HepG2 (cell line): ENCODE measurements at regions not wholly inside any gene's neighbourhood (a gene's known extent, or its start where the extent isn't known, plus 50 kb on each side); places are given as distances from the start of the nearest gene placed in this dataset.

Source experiments
- CEBPB ChIP-seq: IDR thresholded peaks from 2 replicates; pipeline ENCODE4 v1.6.1; 2011; ENCODE audit warnings: low read depth, low read length, improper control_type of control experiment, borderline replicate concordance
- DRAP1 ChIP-seq: IDR thresholded peaks from 2 replicates; pipeline ENCODE4 v1.6.1; 2016; ENCODE audit warnings: missing genetic modification reagents, missing compliant biosample characterization
- HMGXB4 ChIP-seq, 2 experiments: sonication (generic) in 1 of 2; formaldehyde crosslinking in 1 of 2; IDR thresholded peaks; 2 replicates each; pipeline versions ENCODE4 v1.4.0 to v1.6.1; 2018 to 2020; ENCODE audit warnings: missing genetic modification reagents in 2 of 2, borderline replicate concordance in 1 of 2, low read depth in 1 of 2, mild to moderate bottlenecking in 1 of 2, missing biosample characterization in 1 of 2
- IKZF4 ChIP-seq: sonication (generic); formaldehyde crosslinking; IDR thresholded peaks from 2 replicates; pipeline ENCODE4 v1.5.1; 2020; ENCODE audit warnings: borderline replicate concordance, mild to moderate bottlenecking, low read depth, missing genetic modification reagents; ENCODE audit errors: not compliant biosample characterization
- NFAT5 ChIP-seq: sonication (generic); formaldehyde crosslinking; IDR thresholded peaks from 2 replicates; pipeline ENCODE4 v1.4.0; 2020; ENCODE audit warnings: missing genetic modification reagents
- RBFOX2 ChIP-seq: fragments of 200-400 bp; formaldehyde crosslinking; IDR thresholded peaks from 2 replicates; pipeline ENCODE4 v1.6.1; 2017; ENCODE audit warnings: low read depth, mild to moderate bottlenecking, low read length
- REL ChIP-seq: sonication (generic); formaldehyde crosslinking; conservative IDR thresholded peaks from 2 replicates; pipeline ENCODE4 v1.8.0; 2022; ENCODE audit warnings: mild to moderate bottlenecking, missing genetic modification reagents, moderate library complexity
- RELA ChIP-seq: sonication (generic); formaldehyde crosslinking; IDR thresholded peaks from 2 replicates; pipeline ENCODE4 v1.4.0; 2020; ENCODE audit warnings: missing genetic modification reagents
- SALL2 ChIP-seq: sonication (generic); formaldehyde crosslinking; IDR thresholded peaks from 2 replicates; pipeline ENCODE4 v1.8.1; 2023; ENCODE audit warnings: mild to moderate bottlenecking, missing genetic modification reagents, inconsistent platforms
- SP5 ChIP-seq: IDR thresholded peaks from 2 replicates; pipeline ENCODE4 v1.6.1; 2016; ENCODE audit warnings: low read depth, borderline replicate concordance
- ZNF563 ChIP-seq: sonication (generic); formaldehyde crosslinking; IDR thresholded peaks from 2 replicates; pipeline ENCODE4 v1.8.0; 2022; ENCODE audit warnings: mild to moderate bottlenecking, moderate library complexity, missing genetic modification reagents
- ZNF597 ChIP-seq: sonication (generic); formaldehyde crosslinking; IDR thresholded peaks from 2 replicates; pipeline ENCODE4 v1.5.0; 2020; ENCODE audit warnings: missing genetic modification reagents
- ZNF615 ChIP-seq: sonication (generic); formaldehyde crosslinking; IDR thresholded peaks from 2 replicates; pipeline ENCODE4 v1.5.0; 2020; ENCODE audit warnings: mild to moderate bottlenecking, missing genetic modification reagents, borderline replicate concordance
- ZNF704 ChIP-seq: sonication (generic); formaldehyde crosslinking; IDR thresholded peaks from 2 replicates; pipeline ENCODE4 v1.8.1; 2023; ENCODE audit warnings: mild to moderate bottlenecking, inconsistent platforms, moderate library complexity, missing genetic modification reagents, borderline replicate concordance
- ZNF777 ChIP-seq: sonication (generic); formaldehyde crosslinking; IDR thresholded peaks from 2 replicates; pipeline ENCODE4 v1.4.0; 2020; ENCODE audit warnings: missing genetic modification reagents
- ZUFSP ChIP-seq: sonication (generic); formaldehyde crosslinking; IDR thresholded peaks from 2 replicates; pipeline ENCODE4 v1.9.0; 2021; ENCODE audit warnings: missing genetic modification reagents, mild to moderate bottlenecking, borderline replicate concordance

GRCh38 chr1:39105061-39105840 is 79.1 kb downstream of the NDUFS5 start (continued):
- TF ChIP-seq ZUFSP (CRISPR knock-in tag) = no peak
- peak; percentile 50; the same call in 1 of the 2 replicates for TF ChIP-seq ZNF777 (CRISPR knock-in tag)
- TF ChIP-seq SP5 (CRISPR knock-in tag) = peak; percentile 23; the same call in 1 of the 2 replicates
- peak; percentile 70 for TF ChIP-seq SALL2 (CRISPR knock-in tag)
- TF ChIP-seq RBFOX2 = peak; percentile 67
- TF ChIP-seq ZNF563 (CRISPR knock-in tag) = peak; percentile 69
- peak; percentile 53 for TF ChIP-seq IKZF4 (CRISPR knock-in tag)
- no peak for TF ChIP-seq ZNF615
- TF ChIP-seq RELA (CRISPR knock-in tag) = no peak
- TF ChIP-seq NFAT5 (CRISPR knock-in tag) = peak; percentile 76; the same call in 1 of the 2 replicates
- no peak for TF ChIP-seq CEBPB
- no peak for TF ChIP-seq DRAP1 (CRISPR knock-in tag)
- no peak for TF ChIP-seq ZNF704 (CRISPR knock-in tag)
- no peak for TF ChIP-seq ZNF597
- TF ChIP-seq HMGXB4 (CRISPR knock-in tag; IDR thresholded peaks at IDR 0.05; ENCODE audit: borderline replicate concordance in 1 of 2, low read depth in 1 of 2) = 0 out of 4 replicates have a peak, but pooled peaks of 1 of the 2 experiments have one; percentile 11
- no peak for TF ChIP-seq REL
